Endothelial cell (in vitro differentiated cells): ENCODE measurements at regions not wholly inside any gene's neighbourhood (a gene's known extent, or its start where the extent isn't known, plus 50 kb on each side); places are given as distances from the start of the nearest gene placed in this dataset.

ENCODE experiments used
- DNase-seq: peaks from one replicate; pipeline ENCODE4 v3.0.0; 2021; ENCODE audit warnings: low spot score
- H3K27ac Mint-ChIP-seq: one replicate; pipeline ENCODE4 v1.8.0; 2021; ENCODE audit warnings: mixed read lengths, inconsistent platforms; ENCODE audit not compliant: unreplicated experiment
- H3K27me3 Mint-ChIP-seq: one replicate; pipeline ENCODE4 v1.8.0; 2021; ENCODE audit warnings: mild to moderate bottlenecking, moderate library complexity, mixed read lengths, inconsistent platforms; ENCODE audit not compliant: unreplicated experiment
- H3K36me3 Mint-ChIP-seq: one replicate; pipeline ENCODE4 v1.8.0; 2021; ENCODE audit warnings: mild to moderate bottlenecking, low read depth, mixed read lengths, inconsistent platforms; ENCODE audit not compliant: unreplicated experiment
- H3K4me1 Mint-ChIP-seq: one replicate; pipeline ENCODE4 v1.8.0; 2021; ENCODE audit warnings: mild to moderate bottlenecking, mixed read lengths, inconsistent platforms; ENCODE audit not compliant: unreplicated experiment
- H3K4me3 Mint-ChIP-seq: one replicate; pipeline ENCODE4 v1.8.0; 2021; ENCODE audit warnings: mild to moderate bottlenecking, mixed read lengths, inconsistent platforms; ENCODE audit not compliant: unreplicated experiment
- H3K9me3 Mint-ChIP-seq: one replicate; pipeline ENCODE4 v1.8.0; 2021; ENCODE audit warnings: mixed read lengths, inconsistent platforms; ENCODE audit not compliant: unreplicated experiment
- TF ChIP-seq, protein P1 (sequence below): fragments of 200-600 bp; sonication (generic); IDR thresholded peaks from one replicate; pipeline ENCODE4 v1.5.0; 2021; ENCODE audit warnings: antibody characterized with exemption; ENCODE audit not compliant: unreplicated experiment

DNA sequence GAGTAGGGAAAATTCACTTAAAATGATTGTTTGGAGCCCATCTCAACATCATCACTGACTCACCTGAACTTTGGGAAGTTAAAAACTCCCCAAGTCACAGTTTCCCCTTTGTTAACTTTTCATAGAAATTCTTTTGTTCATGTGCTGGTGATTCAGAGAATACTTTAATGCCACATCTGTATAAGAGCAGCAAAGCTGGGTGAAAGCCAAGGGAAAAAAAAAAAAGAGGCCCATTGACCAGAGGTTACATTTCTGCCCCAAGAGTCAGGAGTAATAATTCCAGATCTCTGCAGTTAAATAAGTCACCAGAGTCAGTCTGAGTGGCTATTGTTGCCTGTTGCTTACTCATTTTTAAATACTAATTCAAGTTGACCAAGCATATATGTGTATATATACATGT lies 136.4 kb upstream of the LGR5 start:
- Mint-ChIP-seq H3K27ac (no peak overlapping the region), H3K9me3 (no peaks in the 10 kb centered on the region), H3K36me3 (no peaks in the 10 kb centered on the region), H3K4me3 (no peak overlapping the region), H3K4me1 (no peaks in the 10 kb centered on the region), H3K27me3 (no peaks in the 10 kb centered on the region)
- no peak for DNase-seq
- TF ChIP-seq, protein P1, sequence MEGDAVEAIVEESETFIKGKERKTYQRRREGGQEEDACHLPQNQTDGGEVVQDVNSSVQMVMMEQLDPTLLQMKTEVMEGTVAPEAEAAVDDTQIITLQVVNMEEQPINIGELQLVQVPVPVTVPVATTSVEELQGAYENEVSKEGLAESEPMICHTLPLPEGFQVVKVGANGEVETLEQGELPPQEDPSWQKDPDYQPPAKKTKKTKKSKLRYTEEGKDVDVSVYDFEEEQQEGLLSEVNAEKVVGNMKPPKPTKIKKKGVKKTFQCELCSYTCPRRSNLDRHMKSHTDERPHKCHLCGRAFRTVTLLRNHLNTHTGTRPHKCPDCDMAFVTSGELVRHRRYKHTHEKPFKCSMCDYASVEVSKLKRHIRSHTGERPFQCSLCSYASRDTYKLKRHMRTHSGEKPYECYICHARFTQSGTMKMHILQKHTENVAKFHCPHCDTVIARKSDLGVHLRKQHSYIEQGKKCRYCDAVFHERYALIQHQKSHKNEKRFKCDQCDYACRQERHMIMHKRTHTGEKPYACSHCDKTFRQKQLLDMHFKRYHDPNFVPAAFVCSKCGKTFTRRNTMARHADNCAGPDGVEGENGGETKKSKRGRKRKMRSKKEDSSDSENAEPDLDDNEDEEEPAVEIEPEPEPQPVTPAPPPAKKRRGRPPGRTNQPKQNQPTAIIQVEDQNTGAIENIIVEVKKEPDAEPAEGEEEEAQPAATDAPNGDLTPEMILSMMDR: no peak

DNA sequence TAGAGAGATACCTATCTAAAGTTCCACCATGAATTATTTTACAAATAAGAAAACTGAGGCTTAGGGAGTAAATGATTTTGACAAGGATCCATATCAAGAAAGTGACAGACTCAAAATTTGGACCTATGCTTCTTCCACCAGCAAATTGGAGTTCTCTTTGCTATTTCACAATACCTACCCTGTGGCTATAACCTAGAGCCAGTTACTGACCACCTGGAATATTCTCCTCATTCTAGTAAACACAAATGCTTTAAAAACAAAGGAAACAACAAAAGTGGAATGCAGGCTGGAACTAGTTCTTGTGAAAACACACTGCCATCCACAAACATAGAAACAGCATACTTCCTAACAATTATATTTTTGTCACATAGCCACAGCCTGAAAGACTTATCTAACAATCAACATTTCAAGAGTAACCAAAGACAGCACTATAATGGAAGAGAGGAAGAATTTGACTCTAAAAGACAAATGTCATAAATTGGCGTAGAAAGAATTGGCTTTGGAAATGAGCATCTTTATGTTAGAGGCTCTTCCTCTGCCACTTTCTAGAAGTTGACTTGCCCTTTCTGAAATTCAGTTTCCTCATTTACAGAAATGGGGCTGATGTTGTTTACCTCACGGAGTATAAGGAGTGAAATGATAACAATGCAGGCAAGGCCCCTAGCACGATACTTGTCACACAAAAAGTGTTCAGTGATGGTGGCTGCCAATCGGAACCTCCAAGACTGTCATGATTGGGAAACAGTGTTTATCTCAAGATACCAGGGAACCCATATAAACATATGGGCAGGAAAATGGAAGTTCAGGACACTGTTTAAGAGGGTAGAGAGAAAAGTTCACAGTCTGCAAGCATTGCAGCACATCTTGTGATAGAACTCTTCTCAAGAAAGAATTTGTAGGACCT lies 138.6 kb upstream of the LGR5 start:
- Mint-ChIP-seq H3K27me3 (no peaks in the 10 kb centered on the region), H3K9me3 (no peaks in the 10 kb centered on the region), H3K27ac (no peak overlapping the region), H3K36me3 (no peaks in the 10 kb centered on the region), H3K4me1 (no peaks in the 10 kb centered on the region), H3K4me3 (no peak overlapping the region)
- no peak for DNase-seq
- TF ChIP-seq, protein P1: no peak

DNA sequence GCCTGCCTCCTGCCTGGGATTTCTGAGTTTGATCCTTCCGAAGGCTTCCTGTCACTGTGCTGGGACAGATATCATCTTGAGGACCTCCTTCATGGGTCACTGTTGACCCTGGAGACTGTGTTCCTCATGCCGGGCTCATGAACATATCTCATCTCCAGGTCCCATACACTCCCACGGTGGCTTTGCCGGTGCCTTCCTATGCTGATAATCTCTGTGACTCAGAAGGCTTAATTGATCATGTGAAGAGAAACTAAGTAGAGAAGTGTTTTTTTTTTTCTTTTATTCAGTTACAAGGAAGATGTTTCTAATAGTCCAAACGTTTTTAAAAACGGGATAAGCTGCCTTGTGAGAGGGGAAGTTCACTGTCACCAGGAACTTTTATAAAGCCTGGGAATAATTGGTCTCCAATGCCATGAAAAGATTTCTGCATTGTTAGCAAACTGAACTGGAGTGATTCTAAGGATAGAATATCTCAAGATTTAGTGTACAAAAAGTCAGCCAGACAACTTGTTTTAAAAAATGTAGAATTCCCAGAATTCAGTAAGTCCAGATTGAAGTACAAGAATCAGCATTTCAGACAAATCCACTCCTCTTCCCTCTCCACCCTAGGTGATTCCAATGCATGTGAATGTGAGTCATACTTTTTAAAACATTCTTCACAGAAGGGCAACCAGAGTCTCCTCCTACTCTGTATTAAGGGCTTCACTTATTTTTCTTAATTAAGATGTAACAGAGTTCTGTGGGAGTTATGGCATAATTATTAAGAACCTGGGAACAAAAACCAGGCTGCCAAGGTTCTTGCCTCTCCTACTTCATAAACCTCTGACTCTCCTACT lies 139.8 kb upstream of the LGR5 start:
- DNase-seq: no peak

DNA sequence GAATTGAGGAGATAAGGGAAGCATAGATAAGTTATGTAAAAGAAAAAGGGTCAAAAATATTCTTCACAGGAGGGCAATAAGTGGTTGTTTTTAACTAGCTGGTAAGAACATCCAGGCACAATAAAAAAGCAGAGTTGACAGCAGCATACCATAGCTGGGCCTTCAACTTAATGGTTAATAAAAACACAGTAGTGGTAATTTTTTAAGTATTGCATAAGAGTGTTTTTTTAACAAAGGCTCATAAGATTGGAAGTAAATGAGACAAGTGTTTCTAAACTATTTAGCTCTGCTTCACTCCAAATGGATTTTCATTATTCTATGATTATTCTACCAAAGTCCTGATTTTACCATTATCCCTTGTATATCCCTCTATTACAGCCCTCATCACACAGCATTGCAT lies 140.1 kb upstream of the TSPAN8 start:
- Mint-ChIP-seq H3K36me3 (no peaks in the 10 kb centered on the region), H3K4me1 (no peaks in the 10 kb centered on the region), H3K9me3 (no peaks in the 10 kb centered on the region), H3K4me3 (no peak overlapping the region), H3K27me3 (no peaks in the 10 kb centered on the region), H3K27ac (no peak overlapping the region)
- no peak for DNase-seq
- TF ChIP-seq, protein P1: no peak

More for the DNA sequence above, 139.8 kb upstream of the LGR5 start:
- H3K27me3 Mint-ChIP-seq: no peaks in the 10 kb centered on the region
- no peak overlapping the region for H3K27ac Mint-ChIP-seq
- no peaks in the 10 kb centered on the region for H3K36me3 Mint-ChIP-seq
- no peaks in the 10 kb centered on the region for H3K9me3 Mint-ChIP-seq
- TF ChIP-seq, protein P1: no peak
- H3K4me1 Mint-ChIP-seq: no peaks in the 10 kb centered on the region
- no peak overlapping the region for H3K4me3 Mint-ChIP-seq
